Panc1 (cell line): ENCODE measurements at regions not wholly inside any gene's neighbourhood (a gene's known extent, or its start where the extent isn't known, plus 50 kb on each side); places are given as distances from the start of the nearest gene placed in this dataset.
"Not testable (repeated sequence)": the region's sequence is repeated elsewhere in the genome, so short reads cannot be mapped to it uniquely, and the experiment has no call there.

Experiments
- ATAC-seq: fragments of 200-7000 bp; cut with Tn5 transposase; 2 replicates; pipeline ENCODE4 v1.9.1; 2020; ENCODE audit warnings: mild to moderate bottlenecking, moderate library complexity
- BruUV-seq: library from RNA; stranded (reverse); fragments of 400-500 nt; replicated peaks from 2 replicates; lab custom pipeline; 2021; lab: Mats Ljungman, UMichigan
- CTCF ChIA-PET: fragments of 300-600 bp; sonication (Branson Sonifier 250); formaldehyde crosslinking; loops from one replicate; lab custom pipeline; 2022; ENCODE audit warnings: antibody characterized with exemption; lab: Charles Lee
- POLR2A ChIA-PET: fragments of 300-600 bp; sonication (Branson Sonifier 250); formaldehyde crosslinking; loops from one replicate; lab custom pipeline; 2022; ENCODE audit warnings: antibody characterized with exemption; lab: Charles Lee
- DNase-seq: peaks from one replicate; pipeline ENCODE4 v3.0.0-alpha.2; 2010; ENCODE audit warnings: low read depth, low spot score
- H3K27ac ChIP-seq: 2 replicates; pipeline ENCODE4 v1.5.1; 2011; ENCODE audit warnings: mild to moderate bottlenecking, low read length, inconsistent platforms
- H3K27me3 ChIP-seq: fragments of 200-500 bp; sonication (Bioruptor generic); 2 replicates; pipeline ENCODE4 v1.6.0; 2014; ENCODE audit warnings: low read length, inconsistent platforms; ENCODE audit not compliant: control insufficient read depth, insufficient read depth
- H3K36me3 ChIP-seq: fragments of 200-500 bp; sonication (Bioruptor generic); 2 replicates; pipeline ENCODE4 v1.5.1; 2014; ENCODE audit warnings: inconsistent platforms, mild to moderate bottlenecking, low read length, moderate library complexity; ENCODE audit not compliant: control insufficient read depth, insufficient read depth
- H3K4me1 ChIP-seq: 2 replicates; pipeline ENCODE4 v1.5.1; 2011; ENCODE audit warnings: inconsistent platforms, mild to moderate bottlenecking, low read length, moderate library complexity; ENCODE audit not compliant: control insufficient read depth, insufficient read depth
- H3K4me3 ChIP-seq, 2 experiments: 2 replicates each; pipeline ENCODE4 v1.5.1; 2011 to 2012; ENCODE audit warnings: low read depth in 2 of 2, low read length in 2 of 2, mild to moderate bottlenecking in 2 of 2, inconsistent platforms in 1 of 2, moderate library complexity in 1 of 2
- H3K9me3 ChIP-seq: fragments of 200-500 bp; sonication (Bioruptor generic); 2 replicates; pipeline ENCODE4 v1.5.1; 2014; ENCODE audit warnings: low read depth, mild to moderate bottlenecking, inconsistent platforms, low read length, moderate library complexity; ENCODE audit not compliant: control insufficient read depth, insufficient read depth
- CTCF ChIP-seq: fragments of 450-650 bp; IDR thresholded peaks from 2 replicates; pipeline ENCODE4 v1.5.1; 2017; ENCODE audit warnings: mild to moderate bottlenecking
- POLR2AphosphoS5 ChIP-seq: IDR thresholded peaks from 2 replicates; pipeline ENCODE4 v1.6.1; 2012; ENCODE audit warnings: mild to moderate bottlenecking, low read depth, low read length, moderate library complexity
- REST ChIP-seq, 2 experiments: IDR thresholded peaks; 2 replicates each; pipeline ENCODE4 v1.6.1; 2011 to 2012; ENCODE audit warnings: low read depth in 2 of 2, control low read depth in 1 of 2, low read length in 1 of 2, mild to moderate bottlenecking in 1 of 2, moderate library complexity in 1 of 2; ENCODE audit not compliant: insufficient read depth in 1 of 2
- SIN3A ChIP-seq: IDR thresholded peaks from 2 replicates; pipeline ENCODE4 v1.6.1; 2012; ENCODE audit warnings: low read depth, mild to moderate bottlenecking, low read length, moderate library complexity, borderline replicate concordance; ENCODE audit not compliant: insufficient read depth
- TCF7L2 ChIP-seq: IDR thresholded peaks from 2 replicates; pipeline ENCODE4 v1.6.1; 2011; ENCODE audit warnings: mild to moderate bottlenecking, low read depth, low read length, inconsistent platforms
- in situ Hi-C: cut with HindIII; loops from 2 replicates; pipeline ENCODE4 v1.10.0; 2016; ENCODE audit warnings: low sequenced_read_pairs, low pct_unique_long_range_greater_than_20kb
- intact Hi-C: fragments of 100-400 bp; cut with micrococcal nuclease; formaldehyde crosslinking; loops from one replicate; pipeline ENCODE4 v1.10.0; 2022; ENCODE audit not compliant: unreplicated experiment

GRCh38 chr13:82467626-82468025 lies 1414.6 kb downstream of the SLITRK1 start:
- intact Hi-C loops (no loop called here), in situ Hi-C loops (no loop called here)
- BruUV-seq, result no TSS peak
- CTCF ChIA-PET, result no interaction called here
- H3K9me3 ChIP-seq, result no peaks in the 10 kb centered on the region
- POLR2A ChIA-PET, result no interaction called here
- no peaks in the 10 kb centered on the region for H3K27me3 ChIP-seq
- DNase-seq (no peak), ATAC-seq (no peak)
- TF ChIP-seq TCF7L2 (no peak), CTCF (no peak), POLR2AphosphoS5 (no peak), REST (IDR thresholded peaks at IDR 0.05; ENCODE audit: insufficient read depth in 1 of 2, low read depth in 2 of 2, low read length in 1 of 2) (no peak), SIN3A (no peak)
- H3K4me1 ChIP-seq, result no peaks in the 10 kb centered on the region
- no peak overlapping the region for H3K27ac ChIP-seq
- no peak overlapping the region for H3K4me3 ChIP-seq
- H3K36me3 ChIP-seq, result no peaks in the 10 kb centered on the region

- DNase-seq, CTCF ChIA-PET, H3K27me3 ChIP-seq, BruUV-seq, POLR2A ChIA-PET, in situ Hi-C loops, H3K9me3 ChIP-seq, intact Hi-C loops, H3K36me3 ChIP-seq, ATAC-seq, H3K4me1 ChIP-seq, H3K4me3 ChIP-seq, H3K27ac ChIP-seq: not testable (repeated sequence)
These were observed 1422.7 kb downstream of the SLITRK1 start for GRCh38 chr13:82459575-82459974.

- DNase-seq, result no peak
These were observed 1424.1 kb downstream of the SLITRK1 start for GRCh38 chr13:82458169-82458568.

More at GRCh38 chr13:82458169-82458568, 1424.1 kb downstream of the SLITRK1 start:
- no peaks in the 10 kb centered on the region for H3K27me3 ChIP-seq
- H3K36me3 ChIP-seq, result no peaks in the 10 kb centered on the region
- intact Hi-C loops, result no loop called here
- no peaks in the 10 kb centered on the region for H3K4me1 ChIP-seq
- TF ChIP-seq SIN3A (no peak), REST (IDR thresholded peaks at IDR 0.05; ENCODE audit: insufficient read depth in 1 of 2, low read depth in 2 of 2, low read length in 1 of 2) (no peak), TCF7L2 (no peak), POLR2AphosphoS5 (no peak), CTCF (no peak)
- no peaks in the 10 kb centered on the region for H3K9me3 ChIP-seq
- no TSS peak for BruUV-seq
- CTCF ChIA-PET, result no interaction called here
- no peak overlapping the region for H3K4me3 ChIP-seq
- POLR2A ChIA-PET, result no interaction called here
- ATAC-seq, result no peak
- H3K27ac ChIP-seq, result no peak overlapping the region
- in situ Hi-C loops, result no loop called here
